IMR-90 (cell line): ENCODE measurements at regions not wholly inside any gene's neighbourhood (a gene's known extent, or its start where the extent isn't known, plus 50 kb on each side); places are given as distances from the start of the nearest gene placed in this dataset.

Source experiments
- CEBPB ChIP-seq: IDR thresholded peaks from 2 replicates; pipeline ENCODE4 v1.6.1; 2012; ENCODE audit warnings: low read depth, low read length, improper control_type of control experiment
- CHD1 ChIP-seq: IDR thresholded peaks from 2 replicates; pipeline ENCODE4 v1.6.1; 2012; ENCODE audit warnings: low read depth, low read length, improper control_type of control experiment
- FOS ChIP-seq: fragments of 150-350 bp; IDR thresholded peaks from 2 replicates; pipeline ENCODE4 v1.6.1; 2016; ENCODE audit warnings: low read depth, low read length
- NFE2L2 ChIP-seq: fragments of 150-350 bp; IDR thresholded peaks from 2 replicates; pipeline ENCODE4 v1.6.1; 2016; ENCODE audit warnings: low read depth, mild to moderate bottlenecking, low read length
- POLR2A ChIP-seq: IDR thresholded peaks from 2 replicates; pipeline ENCODE4 v1.6.1; 2012; ENCODE audit warnings: mild to moderate bottlenecking, low read depth, low read length
- RFX5 ChIP-seq: IDR thresholded peaks from 2 replicates; pipeline ENCODE4 v1.8.0; 2012; ENCODE audit warnings: low read depth, mild to moderate bottlenecking, low read length, moderate library complexity
- SMC3 ChIP-seq: fragments of 150-350 bp; IDR thresholded peaks from 2 replicates; pipeline ENCODE4 v1.6.1; 2016; ENCODE audit warnings: low read depth, mild to moderate bottlenecking, antibody characterized with exemption, low read length, moderate library complexity
- USF2 ChIP-seq: fragments of 150-350 bp; IDR thresholded peaks from 2 replicates; pipeline ENCODE4 v1.6.1; 2017; ENCODE audit warnings: mild to moderate bottlenecking, antibody characterized with exemption, low read length, low read depth
- TF ChIP-seq, protein P1 (sequence below): conservative IDR thresholded peaks from 2 replicates; pipeline ENCODE4 v1.5.1; 2012; ENCODE audit warnings: mild to moderate bottlenecking, low read depth, low read length, improper control_type of control experiment

DNA sequence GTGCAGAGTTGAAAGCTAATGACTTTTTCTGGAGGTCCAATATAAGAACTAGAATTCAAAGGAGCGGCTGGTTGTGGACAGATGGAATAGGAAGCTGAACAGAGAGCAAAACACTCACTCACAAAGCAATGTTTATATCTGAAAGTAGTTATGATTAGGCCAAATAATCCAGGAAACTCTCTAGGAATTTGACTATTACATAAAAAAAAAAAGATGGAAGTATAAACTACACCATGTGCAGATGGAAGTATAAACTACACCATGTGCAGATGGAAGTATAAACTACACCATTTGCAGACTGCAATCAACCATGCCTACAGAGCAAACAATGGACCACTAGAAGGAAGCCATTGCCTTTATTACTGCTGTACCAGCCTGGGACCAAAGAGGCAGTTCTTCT, 771.1 kb downstream of the BRINP3 start:
- TF ChIP-seq, protein P1, sequence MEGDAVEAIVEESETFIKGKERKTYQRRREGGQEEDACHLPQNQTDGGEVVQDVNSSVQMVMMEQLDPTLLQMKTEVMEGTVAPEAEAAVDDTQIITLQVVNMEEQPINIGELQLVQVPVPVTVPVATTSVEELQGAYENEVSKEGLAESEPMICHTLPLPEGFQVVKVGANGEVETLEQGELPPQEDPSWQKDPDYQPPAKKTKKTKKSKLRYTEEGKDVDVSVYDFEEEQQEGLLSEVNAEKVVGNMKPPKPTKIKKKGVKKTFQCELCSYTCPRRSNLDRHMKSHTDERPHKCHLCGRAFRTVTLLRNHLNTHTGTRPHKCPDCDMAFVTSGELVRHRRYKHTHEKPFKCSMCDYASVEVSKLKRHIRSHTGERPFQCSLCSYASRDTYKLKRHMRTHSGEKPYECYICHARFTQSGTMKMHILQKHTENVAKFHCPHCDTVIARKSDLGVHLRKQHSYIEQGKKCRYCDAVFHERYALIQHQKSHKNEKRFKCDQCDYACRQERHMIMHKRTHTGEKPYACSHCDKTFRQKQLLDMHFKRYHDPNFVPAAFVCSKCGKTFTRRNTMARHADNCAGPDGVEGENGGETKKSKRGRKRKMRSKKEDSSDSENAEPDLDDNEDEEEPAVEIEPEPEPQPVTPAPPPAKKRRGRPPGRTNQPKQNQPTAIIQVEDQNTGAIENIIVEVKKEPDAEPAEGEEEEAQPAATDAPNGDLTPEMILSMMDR = no peak
- no peak for TF ChIP-seq POLR2A
- no peak for TF ChIP-seq SMC3
- no peak for TF ChIP-seq USF2
- no peak for TF ChIP-seq CHD1
- no peak for TF ChIP-seq RFX5
- no peak for TF ChIP-seq NFE2L2
- TF ChIP-seq CEBPB = no peak
- no peak for TF ChIP-seq FOS
